DND-41 (cell line): ENCODE measurements at regions not wholly inside any gene's neighbourhood (a gene's known extent, or its start where the extent isn't known, plus 50 kb on each side); places are given as distances from the start of the nearest gene placed in this dataset.

Experiments used
- EZH2 ChIP-seq: IDR thresholded peaks from 3 replicates; pipeline ENCODE4 v1.6.1; 2012; ENCODE audit warnings: borderline replicate concordance, low read depth, mild to moderate bottlenecking, moderate library complexity, low read length, inconsistent platforms; ENCODE audit not compliant: severe bottlenecking
- TF ChIP-seq, protein P1 (sequence below): IDR thresholded peaks from 2 replicates; pipeline ENCODE4 v1.5.1; 2012; ENCODE audit warnings: borderline replicate concordance, low read length, moderate library complexity, mild to moderate bottlenecking; ENCODE audit not compliant: poor library complexity, severe bottlenecking; ENCODE audit errors: extremely low read depth

DNA sequence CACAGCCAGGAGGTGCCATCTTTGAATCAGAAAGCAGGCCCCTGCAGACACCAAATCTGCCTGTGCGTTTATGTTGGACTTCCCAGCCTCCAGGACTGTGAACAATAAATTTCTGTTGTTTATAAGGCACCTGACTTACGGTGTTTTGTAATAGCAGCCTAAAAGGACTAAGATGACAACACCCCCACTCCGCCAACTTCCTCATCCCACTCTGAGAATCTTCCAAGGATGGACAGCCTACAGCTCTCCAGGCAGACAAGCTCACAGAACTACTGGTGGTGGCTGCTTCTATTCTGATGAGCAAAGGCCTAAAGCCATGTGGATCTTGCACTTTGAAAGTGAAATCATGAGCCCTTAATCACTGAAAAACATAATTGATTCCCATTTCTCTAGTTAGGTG, 449.2 kb downstream of the TSHZ3 start:
- TF ChIP-seq, protein P1, sequence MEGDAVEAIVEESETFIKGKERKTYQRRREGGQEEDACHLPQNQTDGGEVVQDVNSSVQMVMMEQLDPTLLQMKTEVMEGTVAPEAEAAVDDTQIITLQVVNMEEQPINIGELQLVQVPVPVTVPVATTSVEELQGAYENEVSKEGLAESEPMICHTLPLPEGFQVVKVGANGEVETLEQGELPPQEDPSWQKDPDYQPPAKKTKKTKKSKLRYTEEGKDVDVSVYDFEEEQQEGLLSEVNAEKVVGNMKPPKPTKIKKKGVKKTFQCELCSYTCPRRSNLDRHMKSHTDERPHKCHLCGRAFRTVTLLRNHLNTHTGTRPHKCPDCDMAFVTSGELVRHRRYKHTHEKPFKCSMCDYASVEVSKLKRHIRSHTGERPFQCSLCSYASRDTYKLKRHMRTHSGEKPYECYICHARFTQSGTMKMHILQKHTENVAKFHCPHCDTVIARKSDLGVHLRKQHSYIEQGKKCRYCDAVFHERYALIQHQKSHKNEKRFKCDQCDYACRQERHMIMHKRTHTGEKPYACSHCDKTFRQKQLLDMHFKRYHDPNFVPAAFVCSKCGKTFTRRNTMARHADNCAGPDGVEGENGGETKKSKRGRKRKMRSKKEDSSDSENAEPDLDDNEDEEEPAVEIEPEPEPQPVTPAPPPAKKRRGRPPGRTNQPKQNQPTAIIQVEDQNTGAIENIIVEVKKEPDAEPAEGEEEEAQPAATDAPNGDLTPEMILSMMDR = no peak
- no peak for TF ChIP-seq EZH2
